ENCODE measurements at regions not wholly inside any gene's neighbourhood (a gene's known extent, or its start where the extent isn't known, plus 50 kb on each side); places are given as distances from the start of the nearest gene placed in this dataset.

GRCh38 chrX:140362861-140363260 is 142.0 kb downstream of the SOX3 start:
- DNase-seq (ENCODE audit: low read depth): no peak

DNA sequence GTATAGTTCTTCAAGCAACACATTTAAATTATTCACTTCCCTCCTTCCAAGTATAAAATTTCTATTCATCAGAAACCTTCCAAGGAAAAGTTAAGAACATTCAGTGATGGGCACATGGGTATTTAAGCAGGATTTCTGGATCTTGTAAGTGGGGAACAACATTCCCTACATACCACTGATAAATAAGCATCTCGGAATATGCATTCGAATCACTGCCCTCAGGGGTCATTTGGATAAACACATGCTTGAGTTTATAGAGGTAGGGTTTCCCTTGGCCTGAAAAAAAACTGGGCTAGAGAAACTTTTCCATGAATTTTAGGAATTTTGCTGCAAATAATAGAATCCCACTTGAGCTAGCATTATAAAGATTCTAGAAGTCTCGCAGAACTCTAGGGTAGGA is 143.9 kb downstream of the SOX3 start:
- in situ Hi-C loops (cut with HindIII; ENCODE audit: low sequenced_read_pairs): no loop called here
- DNase-seq (ENCODE audit: low read depth): no peak
- H3K4me3 ChIP-seq (ENCODE audit: low read depth, low read length): no peak overlapping the region
- TF ChIP-seq, protein P1, sequence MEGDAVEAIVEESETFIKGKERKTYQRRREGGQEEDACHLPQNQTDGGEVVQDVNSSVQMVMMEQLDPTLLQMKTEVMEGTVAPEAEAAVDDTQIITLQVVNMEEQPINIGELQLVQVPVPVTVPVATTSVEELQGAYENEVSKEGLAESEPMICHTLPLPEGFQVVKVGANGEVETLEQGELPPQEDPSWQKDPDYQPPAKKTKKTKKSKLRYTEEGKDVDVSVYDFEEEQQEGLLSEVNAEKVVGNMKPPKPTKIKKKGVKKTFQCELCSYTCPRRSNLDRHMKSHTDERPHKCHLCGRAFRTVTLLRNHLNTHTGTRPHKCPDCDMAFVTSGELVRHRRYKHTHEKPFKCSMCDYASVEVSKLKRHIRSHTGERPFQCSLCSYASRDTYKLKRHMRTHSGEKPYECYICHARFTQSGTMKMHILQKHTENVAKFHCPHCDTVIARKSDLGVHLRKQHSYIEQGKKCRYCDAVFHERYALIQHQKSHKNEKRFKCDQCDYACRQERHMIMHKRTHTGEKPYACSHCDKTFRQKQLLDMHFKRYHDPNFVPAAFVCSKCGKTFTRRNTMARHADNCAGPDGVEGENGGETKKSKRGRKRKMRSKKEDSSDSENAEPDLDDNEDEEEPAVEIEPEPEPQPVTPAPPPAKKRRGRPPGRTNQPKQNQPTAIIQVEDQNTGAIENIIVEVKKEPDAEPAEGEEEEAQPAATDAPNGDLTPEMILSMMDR (IDR thresholded peaks at IDR 0.05; ENCODE audit: low read depth, low read length, missing control alignments): no peak

More at GRCh38 chrX:140362861-140363260, 142.0 kb downstream of the SOX3 start:
- no peak overlapping the region for H3K4me3 ChIP-seq (ENCODE audit: low read depth, low read length)
- in situ Hi-C loops (cut with HindIII; ENCODE audit: low sequenced_read_pairs): no loop called here
- TF ChIP-seq, protein P1 (IDR thresholded peaks at IDR 0.05; ENCODE audit: low read depth, low read length, missing control alignments): no peak

DNA sequence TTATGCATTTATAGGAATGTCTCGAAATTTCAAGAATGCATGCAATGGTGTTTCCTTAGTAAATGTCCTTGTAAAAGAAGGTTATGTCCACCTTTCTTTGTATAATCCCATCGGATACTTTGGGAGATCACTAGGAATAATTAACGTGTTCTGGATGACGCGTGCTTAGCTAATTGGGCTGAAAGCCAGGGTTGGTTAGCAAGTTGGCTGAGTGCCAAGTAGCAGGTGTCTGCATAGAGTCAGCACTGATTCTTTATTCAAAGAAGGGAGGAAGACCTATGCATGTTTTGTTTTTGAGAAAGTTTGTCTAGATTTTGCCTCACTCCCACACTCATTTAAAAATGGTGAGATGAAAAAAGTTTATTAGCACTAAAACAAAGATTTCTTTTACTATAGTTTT is 144.6 kb downstream of the SOX3 start:
- DNase-seq (ENCODE audit: low read depth): no peak
- TF ChIP-seq, protein P1 (IDR thresholded peaks at IDR 0.05; ENCODE audit: low read depth, low read length, missing control alignments): no peak
- no peak overlapping the region for H3K4me3 ChIP-seq (ENCODE audit: low read depth, low read length)
- in situ Hi-C loops (cut with HindIII; ENCODE audit: low sequenced_read_pairs): no loop called here

DNA sequence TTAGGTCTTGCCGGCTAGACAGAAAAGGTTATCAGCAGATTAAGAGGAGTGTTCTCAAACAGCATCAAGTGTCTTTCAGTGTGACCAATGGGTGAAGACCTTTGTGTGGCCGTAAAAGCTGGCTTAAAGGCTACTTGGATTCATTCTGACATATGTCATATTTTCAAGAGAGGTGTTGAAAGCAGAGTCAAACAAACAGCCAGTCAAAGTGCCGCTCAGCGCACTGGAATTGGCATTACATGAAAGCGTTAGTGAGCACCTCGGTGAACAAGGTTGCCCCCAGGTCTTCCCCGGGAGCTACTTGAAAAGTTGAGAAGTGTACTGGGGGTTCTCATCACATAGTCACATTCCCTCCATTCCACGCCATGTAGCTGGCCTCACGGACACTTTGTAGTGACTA is 148.9 kb downstream of the SOX3 start:
- in situ Hi-C loops (cut with HindIII; ENCODE audit: low sequenced_read_pairs): no loop called here
- no peak for DNase-seq (ENCODE audit: low read depth)
- TF ChIP-seq, protein P1 (IDR thresholded peaks at IDR 0.05; ENCODE audit: low read depth, low read length, missing control alignments): no peak
- H3K4me3 ChIP-seq (ENCODE audit: low read depth, low read length): no peak overlapping the region

DNA sequence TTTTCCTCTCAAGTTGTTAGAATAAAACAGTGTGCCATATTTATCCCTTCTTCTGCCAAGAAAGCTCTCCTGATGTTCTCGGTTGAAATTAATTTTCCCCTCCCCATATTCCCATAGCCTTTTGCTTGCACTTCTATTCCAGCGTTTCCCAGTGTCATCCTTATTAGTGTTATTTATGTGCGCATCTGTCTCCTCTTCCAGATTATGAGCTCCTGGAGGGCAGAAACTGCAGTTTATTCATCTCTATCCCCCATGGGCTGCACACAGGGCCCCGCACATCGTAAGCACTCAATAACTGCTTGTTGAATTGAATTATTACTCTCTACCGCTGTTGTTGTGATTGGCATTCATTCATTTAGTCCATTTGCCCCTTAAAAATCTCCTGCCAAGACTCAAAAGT is 149.4 kb downstream of the SOX3 start:
- in situ Hi-C loops (cut with HindIII; ENCODE audit: low sequenced_read_pairs): no loop called here
- no peak for DNase-seq (ENCODE audit: low read depth)
- H3K4me3 ChIP-seq (ENCODE audit: low read depth, low read length): no peak overlapping the region
- TF ChIP-seq, protein P1 (IDR thresholded peaks at IDR 0.05; ENCODE audit: low read depth, low read length, missing control alignments): no peak

- in situ Hi-C loops (cut with HindIII; ENCODE audit: low sequenced_read_pairs): no loop called here
- H3K4me3 ChIP-seq (ENCODE audit: low read depth, low read length): no peak overlapping the region
- TF ChIP-seq, protein P1 (IDR thresholded peaks at IDR 0.05; ENCODE audit: low read depth, low read length, missing control alignments): no peak
- no peak for DNase-seq (ENCODE audit: low read depth)
Observed at GRCh38 chrX:140354431-140355120, 150.3 kb downstream of the SOX3 start.
